Stimulated activated CD4-positive, alpha-beta T cell treated with anti-CD3 and anti-CD28 coated beads, Interleukin-2, amount 100 ng/mL, for 4 hours (primary cell): ENCODE measurements at regions not wholly inside any gene's neighbourhood (a gene's known extent, or its start where the extent isn't known, plus 50 kb on each side); places are given as distances from the start of the nearest gene placed in this dataset.

Experiments used
- DNase-seq: peaks from one replicate; pipeline ENCODE4 v3.0.0-alpha.2; 2020; ENCODE audit warnings: low read depth

- DNase-seq = no peak
Observed at GRCh38 chr11:116148645-116149044, 624.1 kb downstream of the BUD13 start.

GRCh38 chr11:116148056-116148455 lies 624.7 kb downstream of the BUD13 start:
- DNase-seq = no peak

DNA sequence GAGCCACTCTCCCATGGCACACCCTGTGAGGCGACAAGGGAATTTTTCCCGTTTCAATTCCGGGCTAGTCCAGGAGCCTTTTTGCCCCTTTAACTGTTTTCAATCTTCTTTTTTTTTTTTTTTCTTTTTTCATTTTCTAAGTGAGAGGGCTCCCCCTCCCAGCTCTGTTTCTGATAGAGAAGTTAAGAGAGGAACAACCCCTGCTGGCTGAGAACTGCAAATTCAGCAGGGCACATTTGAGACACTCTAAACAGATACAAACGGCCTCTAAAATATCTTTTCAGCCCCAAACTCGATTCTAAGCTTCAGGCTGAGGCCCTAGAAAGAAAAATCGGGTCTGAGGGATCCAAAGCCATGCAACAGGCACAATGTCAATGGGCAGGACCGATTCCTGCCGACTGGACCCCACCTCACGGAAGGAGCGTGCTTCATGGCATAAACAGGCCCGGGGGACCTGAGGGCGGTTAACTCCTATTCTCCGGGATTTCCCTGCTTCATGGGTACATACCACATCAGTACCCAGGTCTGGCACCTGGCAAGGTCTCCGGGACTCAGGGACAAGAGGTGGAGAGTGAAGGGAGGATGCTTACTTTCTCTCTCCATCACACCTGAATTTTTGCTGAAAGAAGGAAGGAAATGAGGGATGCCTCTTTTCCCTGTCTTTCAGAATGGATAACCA lies 627.5 kb downstream of the BUD13 start:
- DNase-seq = no peak

DNA sequence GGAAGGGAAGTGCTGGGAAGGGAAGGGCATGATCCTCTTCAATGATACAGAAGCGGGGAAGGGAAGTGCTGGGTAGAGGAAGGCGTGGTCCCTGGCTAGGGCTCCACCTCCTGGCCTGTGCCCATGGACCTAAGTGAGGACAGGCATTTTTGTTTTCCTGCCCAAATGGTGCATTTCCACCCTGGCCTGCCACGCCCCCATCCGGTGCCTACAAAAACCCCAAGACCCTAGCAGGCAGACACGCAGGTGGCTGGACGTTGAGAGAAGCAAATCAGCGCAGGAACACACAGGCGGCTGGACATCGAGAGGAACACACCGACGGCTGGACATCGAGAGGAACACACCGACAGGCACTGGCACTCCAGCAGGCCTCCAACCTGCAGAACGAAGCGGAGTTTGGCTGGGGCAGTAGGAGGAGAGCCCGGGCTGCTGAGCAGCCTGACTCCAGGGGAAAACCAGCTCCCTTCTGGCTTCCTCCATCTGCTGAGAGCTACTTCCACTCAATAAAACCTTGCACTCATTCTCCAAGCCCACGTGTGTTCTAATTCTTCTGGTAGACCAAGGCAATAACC lies 628.3 kb downstream of the BUD13 start:
- no peak for DNase-seq

DNA sequence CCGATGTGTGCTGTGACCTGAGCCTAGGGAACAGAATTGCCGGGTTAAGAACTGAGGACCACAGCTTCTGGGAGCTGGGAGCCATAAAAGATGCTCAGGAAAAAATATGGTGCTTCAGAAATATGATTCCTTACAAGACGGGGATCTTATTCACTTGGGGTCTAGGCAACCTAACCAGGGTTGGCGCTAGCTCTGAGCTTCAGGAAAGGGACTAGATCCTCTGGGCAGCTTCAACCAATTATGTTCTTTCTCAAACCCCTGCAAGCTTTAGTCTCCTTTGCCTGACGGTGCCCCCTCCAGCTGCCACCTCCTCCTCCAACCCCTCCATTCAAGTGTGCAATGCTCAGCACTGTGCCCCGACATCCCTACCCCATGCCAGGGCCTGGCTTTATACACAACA lies 634.1 kb upstream of the CADM1 start:
- DNase-seq = no peak

DNA sequence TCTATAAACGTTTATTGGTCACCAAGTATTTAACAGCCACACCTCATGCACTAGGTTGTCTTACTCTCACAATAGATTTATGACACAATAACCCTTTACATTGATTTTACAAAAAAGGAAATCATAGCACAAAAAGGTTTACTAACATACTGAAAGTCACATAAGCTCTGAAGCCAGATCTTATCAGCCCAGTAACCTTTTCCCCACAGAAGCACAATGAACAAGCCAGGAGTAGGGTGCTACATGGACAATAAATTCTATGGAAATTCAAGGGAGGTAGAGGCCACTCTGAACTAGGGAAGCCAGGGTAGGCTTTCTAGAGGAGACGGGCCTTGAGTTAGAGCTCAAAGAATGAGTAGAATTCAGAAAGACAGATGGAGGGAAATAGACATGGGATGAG lies 633.5 kb upstream of the CADM1 start:
- DNase-seq = no peak

DNA sequence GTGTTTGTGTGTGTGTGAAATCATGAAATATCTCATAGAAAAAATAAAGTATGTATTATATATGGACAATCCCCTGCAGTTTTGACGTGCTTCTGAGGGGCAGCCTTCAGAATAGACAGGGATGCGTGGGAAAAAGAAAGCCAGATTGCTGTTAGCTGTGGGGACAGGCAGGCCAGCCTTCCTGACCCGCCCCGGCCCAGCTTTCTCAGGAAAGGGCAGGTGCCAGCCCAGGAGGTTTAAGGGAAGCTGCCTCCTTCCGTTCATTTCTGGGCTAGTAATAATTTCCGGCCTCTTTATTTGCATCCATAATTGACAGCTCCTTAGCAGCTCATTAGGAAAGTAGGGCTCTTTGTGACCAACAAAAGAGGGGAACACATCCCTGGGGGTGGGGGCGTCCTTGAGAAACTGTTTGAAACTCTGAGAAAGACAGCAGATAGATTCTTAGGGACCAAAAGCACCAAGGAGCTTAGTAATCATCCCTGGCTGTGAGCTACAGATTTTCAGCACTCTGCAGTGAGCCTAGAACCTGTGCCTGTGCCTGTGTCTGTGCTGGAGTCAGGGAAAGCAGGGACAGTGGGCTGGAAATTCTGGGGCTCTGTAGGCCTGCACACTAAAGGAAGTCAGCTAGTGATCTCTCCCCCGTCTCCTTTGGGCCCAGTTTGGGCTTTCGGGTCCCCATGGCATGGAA lies 632.9 kb upstream of the CADM1 start:
- DNase-seq = no peak

DNA sequence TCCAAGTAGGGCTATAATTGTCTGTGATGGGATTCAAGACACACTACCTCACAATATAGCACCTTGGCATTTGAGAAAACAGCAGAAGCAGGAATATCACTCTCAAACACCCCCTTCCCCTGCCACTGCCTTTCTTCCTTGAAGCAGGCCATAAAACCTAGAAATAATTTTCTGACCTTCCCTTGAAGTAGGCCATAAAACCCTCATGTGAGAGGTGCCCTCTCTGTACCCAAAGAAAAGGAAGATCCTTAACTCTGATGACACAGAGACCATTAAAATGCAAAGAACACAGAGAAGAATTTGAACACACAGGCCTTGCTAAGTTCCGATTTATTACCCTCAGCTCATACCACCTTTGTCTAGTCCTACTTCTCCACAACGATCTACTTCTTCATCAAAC lies 631.7 kb upstream of the CADM1 start:
- DNase-seq = no peak

DNA sequence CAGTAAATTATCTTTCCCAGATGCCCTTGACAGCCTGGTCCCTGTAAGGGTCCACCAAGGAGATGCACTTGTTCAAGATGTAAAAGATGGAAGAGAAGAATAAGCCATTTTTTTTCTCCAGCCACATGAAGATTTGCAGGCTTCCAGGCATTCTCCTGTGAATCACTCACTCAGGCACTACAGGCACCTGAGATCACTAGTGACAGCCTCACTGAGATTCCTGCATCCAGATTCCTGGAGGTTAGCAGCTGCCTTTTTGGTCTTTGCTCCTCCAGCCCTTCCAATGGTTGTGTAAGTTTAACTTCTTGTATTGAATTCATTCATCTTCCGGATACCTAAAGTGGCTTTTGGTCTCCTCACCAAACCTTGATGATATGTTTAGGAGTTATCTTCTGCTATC lies 630.2 kb upstream of the CADM1 start:
- DNase-seq = no peak

DNA sequence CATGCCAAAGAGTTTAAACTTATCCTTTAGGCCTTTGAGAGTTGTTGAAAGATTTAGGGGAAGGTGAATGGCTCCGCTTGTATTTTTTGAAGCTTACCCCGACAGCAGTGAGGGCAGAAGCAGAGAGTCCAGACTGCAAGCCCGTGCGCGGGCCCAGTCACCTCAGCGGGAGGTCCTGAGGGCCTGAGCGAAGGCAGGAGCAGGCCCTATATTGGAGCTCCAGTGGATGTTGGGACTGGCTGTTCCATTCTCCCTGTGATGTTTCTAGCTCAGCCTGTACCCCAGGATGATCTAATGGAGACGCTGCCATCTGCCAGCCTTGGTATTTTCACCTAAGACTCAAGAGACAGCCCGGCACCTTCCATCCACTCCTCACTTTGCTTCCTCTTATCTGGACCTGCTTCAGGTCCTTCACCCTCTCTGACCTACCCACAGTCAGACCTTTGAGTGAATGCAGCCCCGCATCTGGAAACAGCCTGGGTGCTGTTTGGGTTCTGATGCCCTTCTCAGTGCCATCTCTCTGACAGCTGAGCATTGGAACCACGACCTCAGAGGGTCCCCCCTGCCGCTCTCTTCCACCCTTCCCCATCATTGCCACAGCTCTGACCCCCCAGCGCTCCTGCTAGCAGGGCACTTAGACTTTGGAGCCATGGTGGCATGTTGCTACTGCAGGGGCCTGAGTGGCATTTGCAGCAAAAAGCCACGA lies 628.2 kb upstream of the CADM1 start:
- no peak for DNase-seq

GRCh38 chr11:116130122-116130521 lies 625.9 kb upstream of the CADM1 start:
- DNase-seq = no peak

GRCh38 chr11:116129456-116129855 lies 625.2 kb upstream of the CADM1 start:
- DNase-seq = no peak

GRCh38 chr11:116126562-116126961 lies 622.3 kb upstream of the CADM1 start:
- no peak for DNase-seq

DNA sequence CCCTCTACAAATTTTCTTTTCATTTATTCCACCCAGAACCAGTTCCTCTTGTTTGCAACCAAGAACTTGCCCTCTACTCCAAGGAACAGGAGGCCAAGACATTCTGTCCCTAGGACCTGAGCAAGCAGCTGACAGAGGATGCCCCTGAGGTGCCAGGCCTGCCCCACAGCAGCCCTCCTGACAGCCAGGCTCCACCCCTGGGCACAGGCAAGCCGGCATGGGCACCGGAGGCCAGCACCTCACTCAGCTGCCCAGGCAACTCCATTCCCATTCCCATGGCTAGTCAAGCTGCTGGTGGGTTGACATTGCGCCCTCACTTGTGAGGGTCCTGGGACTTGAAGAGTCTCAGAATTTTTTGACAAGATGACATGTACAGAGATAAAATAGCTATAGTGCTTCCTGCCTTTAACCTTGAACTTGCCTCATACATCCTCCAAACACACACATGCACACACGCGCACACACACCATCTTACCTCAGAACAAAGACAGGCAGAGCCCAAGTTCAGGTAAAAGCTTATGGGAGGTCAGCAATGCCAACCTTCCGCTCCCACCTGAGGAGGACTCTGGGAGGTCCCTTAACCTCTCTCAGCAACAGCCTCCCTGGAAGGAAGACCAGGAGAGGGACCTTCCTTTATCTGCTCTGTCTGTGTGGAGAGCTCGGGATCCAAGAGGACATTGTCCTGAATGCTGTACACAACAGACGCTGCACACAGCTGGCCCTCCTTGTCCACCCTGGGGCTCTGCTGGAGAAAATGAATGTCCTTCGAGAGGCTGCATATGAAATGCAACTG lies 620.9 kb upstream of the CADM1 start:
- no peak for DNase-seq

GRCh38 chr11:116123739-116124138 lies 619.5 kb upstream of the CADM1 start:
- no peak for DNase-seq

DNA sequence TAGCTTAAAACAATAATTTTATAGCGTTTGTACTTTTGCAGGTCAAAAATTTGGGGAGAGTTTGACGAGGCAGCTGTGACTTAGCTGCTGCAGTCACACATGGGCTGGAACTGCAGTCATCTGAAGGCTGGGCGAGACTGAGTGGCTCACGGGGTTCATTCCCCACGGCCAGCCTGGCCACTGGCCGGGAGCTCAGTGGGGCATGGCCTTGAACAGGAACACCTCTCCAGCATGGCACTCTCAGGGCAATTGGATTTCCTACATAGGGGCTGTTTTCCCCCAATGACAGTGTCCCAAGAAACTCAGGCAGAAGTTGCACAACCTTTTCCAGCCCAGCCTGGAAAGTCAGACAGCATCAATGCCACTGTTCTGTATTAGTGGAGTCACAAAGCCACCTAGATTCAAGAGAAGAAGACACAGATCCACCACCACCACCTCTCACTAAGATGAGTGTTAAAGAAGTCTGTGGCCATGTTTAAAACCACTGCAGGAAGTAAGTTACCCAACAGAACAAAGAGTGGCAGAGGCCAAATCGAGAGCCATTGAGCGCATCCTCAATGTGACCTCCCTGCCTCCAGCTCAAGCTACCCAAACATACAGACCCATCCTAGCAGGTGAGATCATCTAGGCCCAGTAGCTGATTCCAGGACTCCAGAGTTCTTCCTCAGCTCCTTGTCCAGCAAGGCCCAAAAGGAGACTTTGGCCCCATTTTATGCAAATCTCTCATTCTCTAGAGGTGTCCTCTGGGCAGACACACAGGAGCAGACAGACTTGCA lies 618.7 kb upstream of the CADM1 start:
- no peak for DNase-seq

GRCh38 chr11:116119158-116119557 lies 614.9 kb upstream of the CADM1 start:
- no peak for DNase-seq

GRCh38 chr11:116118138-116118470 lies 613.9 kb upstream of the CADM1 start:
- no peak for DNase-seq

GRCh38 chr11:116117331-116118137 lies 613.3 kb upstream of the CADM1 start:
- no peak for DNase-seq

DNA sequence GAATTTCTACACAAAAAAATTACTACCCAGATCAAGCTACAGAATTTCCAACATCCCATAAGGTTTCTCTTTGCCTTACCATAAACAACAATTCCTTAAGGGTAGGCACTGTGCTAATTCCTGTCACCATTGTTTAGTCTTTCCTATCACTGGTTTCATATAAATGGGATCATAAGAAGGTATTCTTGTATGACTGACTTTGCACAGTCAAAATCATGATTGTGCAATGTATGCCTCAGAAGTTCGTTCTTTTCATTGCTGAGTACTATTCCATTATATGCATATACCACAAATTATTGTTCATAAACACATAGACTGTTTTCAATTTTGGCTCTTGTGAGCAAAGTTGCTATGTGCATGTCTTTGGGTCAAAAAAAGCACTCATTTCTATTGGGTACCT lies 611.6 kb upstream of the CADM1 start:
- no peak for DNase-seq

- DNase-seq = no peak
Observed at GRCh38 chr11:116114198-116114651, 610.0 kb upstream of the CADM1 start.
